Thyroid gland (tissue), 4 donors: ENCODE measurements at regions not wholly inside any gene's neighbourhood (a gene's known extent, or its start where the extent isn't known, plus 50 kb on each side); places are given as distances from the start of the nearest gene placed in this dataset.

Experiments used
- POLR2A ChIP-seq, 2 donors: fragments of 450-650 bp; IDR thresholded peaks; one replicate each; pipeline ENCODE4 v1.6.1; 2017; ENCODE audit warnings: antibody characterized with exemption in 2 of 2, mild to moderate bottlenecking in 2 of 2, moderate library complexity in 1 of 2
- TF ChIP-seq, protein P1 (sequence below), 6 experiments: fragments of 200-600 bp in 3 of 6; fragments of 450-650 bp in 3 of 6; sonication (generic) in 3 of 6; IDR thresholded peaks; one replicate each; pipeline ENCODE4 v1.5.1; 2016 to 2019; ENCODE audit warnings: antibody characterized with exemption in 6 of 6, mild to moderate bottlenecking in 2 of 6, inconsistent platforms in 1 of 6, moderate library complexity in 1 of 6

DNA sequence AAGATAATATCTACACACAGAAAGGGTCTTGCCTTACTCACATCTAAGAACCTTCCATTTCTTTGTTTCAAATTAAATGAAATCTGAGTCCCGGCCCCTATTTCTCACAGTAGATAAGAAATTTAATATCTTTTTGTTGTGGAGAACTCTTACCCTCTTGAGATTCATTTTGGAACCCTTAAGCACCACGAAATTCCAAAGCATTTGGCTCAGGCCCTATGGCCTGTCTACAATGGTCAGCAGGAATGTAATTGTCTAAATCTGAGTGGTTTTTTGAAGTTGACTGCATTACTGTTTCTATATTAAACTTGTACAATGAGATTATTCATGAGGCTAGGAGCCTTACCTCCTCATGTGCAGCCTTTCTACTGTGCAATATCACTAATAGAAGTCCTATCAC, 723.3 kb downstream of the TSN start:
- TF ChIP-seq, protein P1, sequence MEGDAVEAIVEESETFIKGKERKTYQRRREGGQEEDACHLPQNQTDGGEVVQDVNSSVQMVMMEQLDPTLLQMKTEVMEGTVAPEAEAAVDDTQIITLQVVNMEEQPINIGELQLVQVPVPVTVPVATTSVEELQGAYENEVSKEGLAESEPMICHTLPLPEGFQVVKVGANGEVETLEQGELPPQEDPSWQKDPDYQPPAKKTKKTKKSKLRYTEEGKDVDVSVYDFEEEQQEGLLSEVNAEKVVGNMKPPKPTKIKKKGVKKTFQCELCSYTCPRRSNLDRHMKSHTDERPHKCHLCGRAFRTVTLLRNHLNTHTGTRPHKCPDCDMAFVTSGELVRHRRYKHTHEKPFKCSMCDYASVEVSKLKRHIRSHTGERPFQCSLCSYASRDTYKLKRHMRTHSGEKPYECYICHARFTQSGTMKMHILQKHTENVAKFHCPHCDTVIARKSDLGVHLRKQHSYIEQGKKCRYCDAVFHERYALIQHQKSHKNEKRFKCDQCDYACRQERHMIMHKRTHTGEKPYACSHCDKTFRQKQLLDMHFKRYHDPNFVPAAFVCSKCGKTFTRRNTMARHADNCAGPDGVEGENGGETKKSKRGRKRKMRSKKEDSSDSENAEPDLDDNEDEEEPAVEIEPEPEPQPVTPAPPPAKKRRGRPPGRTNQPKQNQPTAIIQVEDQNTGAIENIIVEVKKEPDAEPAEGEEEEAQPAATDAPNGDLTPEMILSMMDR (IDR thresholded peaks at IDR 0.05), result no peak
- no peak for TF ChIP-seq POLR2A (IDR thresholded peaks at IDR 0.05)
